ENCODE measurements at regions not wholly inside any gene's neighbourhood (a gene's known extent, or its start where the extent isn't known, plus 50 kb on each side); places are given as distances from the start of the nearest gene placed in this dataset.
"Not testable (repeated sequence)": the region's sequence is repeated elsewhere in the genome, so short reads cannot be mapped to it uniquely, and the experiment has no call there.

GRCh38 chr4:95929448-95930064 lies 89.7 kb downstream of the PDHA2 start:
- H3K27ac Mint-ChIP-seq (ENCODE audit: unreplicated experiment), result no peak overlapping the region
- no peak overlapping the region for H3K4me3 Mint-ChIP-seq (ENCODE audit: low read depth, unreplicated experiment)
- no peaks in the 10 kb centered on the region for H3K27me3 Mint-ChIP-seq (ENCODE audit: unreplicated experiment)
- CTCF ChIA-PET, result no interaction called here
- peaks cover 2% of the 10 kb centered on the region for H3K9me3 Mint-ChIP-seq (ENCODE audit: low read depth, unreplicated experiment)
- intact Hi-C loops (cut with micrococcal nuclease; ENCODE audit: unreplicated experiment), result no loop called here
- no peak for DNase-seq
- no peak for TF ChIP-seq CTCF (IDR thresholded peaks at IDR 0.05; ENCODE audit: unreplicated experiment)
- H3K4me1 Mint-ChIP-seq (ENCODE audit: low read depth, unreplicated experiment), result no peaks in the 10 kb centered on the region
- BruUV-seq (replicated peaks), result no TSS peak
- no peaks in the 10 kb centered on the region for H3K36me3 Mint-ChIP-seq (ENCODE audit: insufficient read depth, unreplicated experiment)

- Mint-ChIP-seq H3K27me3 (ENCODE audit: unreplicated experiment) (no peaks in the 10 kb centered on the region), H3K4me3 (ENCODE audit: low read depth, unreplicated experiment) (no peak overlapping the region), H3K27ac (ENCODE audit: unreplicated experiment) (no peak overlapping the region), H3K4me1 (ENCODE audit: low read depth, unreplicated experiment) (no peaks in the 10 kb centered on the region), H3K9me3 (ENCODE audit: low read depth, unreplicated experiment) (no peaks in the 10 kb centered on the region), H3K36me3 (ENCODE audit: insufficient read depth, unreplicated experiment) (no peaks in the 10 kb centered on the region)
- no peak for DNase-seq
- no peak for TF ChIP-seq CTCF (IDR thresholded peaks at IDR 0.05; ENCODE audit: unreplicated experiment)
- CTCF ChIA-PET, result no interaction called here
- BruUV-seq (replicated peaks), result no TSS peak
- intact Hi-C loops (cut with micrococcal nuclease; ENCODE audit: unreplicated experiment), result no loop called here
These were observed 99.2 kb downstream of the PDHA2 start for GRCh38 chr4:95939141-95939540.

- TF ChIP-seq CTCF (IDR thresholded peaks at IDR 0.05; ENCODE audit: unreplicated experiment), result no peak
- H3K27ac Mint-ChIP-seq (ENCODE audit: unreplicated experiment), result no peak overlapping the region
- H3K36me3 Mint-ChIP-seq (ENCODE audit: insufficient read depth, unreplicated experiment), result no peaks in the 10 kb centered on the region
- no peaks in the 10 kb centered on the region for H3K27me3 Mint-ChIP-seq (ENCODE audit: unreplicated experiment)
- CTCF ChIA-PET, result no interaction called here
- BruUV-seq (replicated peaks), result no TSS peak
- no peaks in the 10 kb centered on the region for H3K4me1 Mint-ChIP-seq (ENCODE audit: low read depth, unreplicated experiment)
- H3K9me3 Mint-ChIP-seq (ENCODE audit: low read depth, unreplicated experiment), result peaks cover 4% of the 10 kb centered on the region
- intact Hi-C loops (cut with micrococcal nuclease; ENCODE audit: unreplicated experiment), result no loop called here
- no peak for DNase-seq
- no peak overlapping the region for H3K4me3 Mint-ChIP-seq (ENCODE audit: low read depth, unreplicated experiment)
These were observed 109.4 kb downstream of the PDHA2 start for GRCh38 chr4:95949136-95949765.

GRCh38 chr4:95949808-95950207 lies 109.9 kb downstream of the PDHA2 start:
- Mint-ChIP-seq H3K27me3 (ENCODE audit: unreplicated experiment) (no peaks in the 10 kb centered on the region), H3K4me1 (ENCODE audit: low read depth, unreplicated experiment) (no peaks in the 10 kb centered on the region), H3K36me3 (ENCODE audit: insufficient read depth, unreplicated experiment) (no peaks in the 10 kb centered on the region), H3K27ac (ENCODE audit: unreplicated experiment) (no peak overlapping the region), H3K9me3 (ENCODE audit: low read depth, unreplicated experiment) (peaks cover 4% of the 10 kb centered on the region), H3K4me3 (ENCODE audit: low read depth, unreplicated experiment) (no peak overlapping the region)
- intact Hi-C loops (cut with micrococcal nuclease; ENCODE audit: unreplicated experiment), result no loop called here
- no TSS peak for BruUV-seq (replicated peaks)
- DNase-seq, result no peak
- TF ChIP-seq CTCF (IDR thresholded peaks at IDR 0.05; ENCODE audit: unreplicated experiment), result no peak
- CTCF ChIA-PET, result no interaction called here

- H3K36me3 Mint-ChIP-seq (ENCODE audit: insufficient read depth, unreplicated experiment); intact Hi-C loops (cut with micrococcal nuclease; ENCODE audit: unreplicated experiment); H3K4me1 Mint-ChIP-seq (ENCODE audit: low read depth, unreplicated experiment); H3K27me3 Mint-ChIP-seq (ENCODE audit: unreplicated experiment); CTCF ChIA-PET; DNase-seq; H3K27ac Mint-ChIP-seq (ENCODE audit: unreplicated experiment); H3K4me3 Mint-ChIP-seq (ENCODE audit: low read depth, unreplicated experiment); H3K9me3 Mint-ChIP-seq (ENCODE audit: low read depth, unreplicated experiment); BruUV-seq (replicated peaks): not testable (repeated sequence)
These were observed 112.6 kb downstream of the PDHA2 start for GRCh38 chr4:95952538-95952937.
